NB4 (cell line): ENCODE measurements at regions not wholly inside any gene's neighbourhood (a gene's known extent, or its start where the extent isn't known, plus 50 kb on each side); places are given as distances from the start of the nearest gene placed in this dataset.

Source experiments
- DNase-seq: peaks from one replicate; pipeline ENCODE4 v3.0.0; 2010; ENCODE audit warnings: low read depth
- H3K4me3 ChIP-seq: one replicate; pipeline ENCODE4 v1.5.1; 2011; ENCODE audit warnings: mild to moderate bottlenecking, low read depth, low read length, moderate library complexity
- CTCF ChIP-seq: IDR thresholded peaks from one replicate; pipeline ENCODE4 v1.5.1; 2012; ENCODE audit warnings: low read depth, low read length
- MAX ChIP-seq: IDR thresholded peaks from 2 replicates; pipeline ENCODE4 v1.6.1; 2011; ENCODE audit warnings: low read depth, low read length
- MYC ChIP-seq: IDR thresholded peaks from 2 replicates; pipeline ENCODE4 v1.6.1; 2011; ENCODE audit warnings: low read depth, low read length
- POLR2A ChIP-seq: IDR thresholded peaks from 2 replicates; pipeline ENCODE4 v1.6.1; 2011; ENCODE audit warnings: mild to moderate bottlenecking; ENCODE audit not compliant: insufficient read length; ENCODE audit errors: extremely low read depth

- TF ChIP-seq MAX (no peak), MYC (no peak), POLR2A (no peak), CTCF (no peak)
- DNase-seq, result no peak
- no peak overlapping the region for H3K4me3 ChIP-seq
These were observed 138.5 kb downstream of the NDUFA12 start for GRCh38 chr12:94864987-94865386.

- no peak overlapping the region for H3K4me3 ChIP-seq
- no peak for DNase-seq
- TF ChIP-seq MYC (no peak), MAX (no peak), POLR2A (no peak), CTCF (no peak)
These were observed 140.0 kb downstream of the NDUFA12 start for GRCh38 chr12:94863321-94864035.

- no peak for TF ChIP-seq POLR2A
- no peak for TF ChIP-seq MAX
- no peak for TF ChIP-seq CTCF
- TF ChIP-seq MYC, result no peak
- no peak for DNase-seq
- H3K4me3 ChIP-seq, result no peak overlapping the region
These were observed 141.1 kb downstream of the NDUFA12 start for GRCh38 chr12:94862421-94862820.

- no peak for TF ChIP-seq MYC
- no peak for TF ChIP-seq POLR2A
- no peak for TF ChIP-seq MAX
- TF ChIP-seq CTCF, result no peak
- no peak for DNase-seq
- no peak overlapping the region for H3K4me3 ChIP-seq
These were observed 147.2 kb downstream of the NDUFA12 start for GRCh38 chr12:94856324-94856723.

- TF ChIP-seq POLR2A, result no peak
These were observed 147.6 kb downstream of the NDUFA12 start for GRCh38 chr12:94855853-94856252.

GRCh38 chr12:94851396-94852028 is 152.0 kb downstream of the NDUFA12 start:
- no peak for TF ChIP-seq POLR2A
- no peak for TF ChIP-seq MYC
- no peak overlapping the region for H3K4me3 ChIP-seq
- DNase-seq, result no peak

More at GRCh38 chr12:94855853-94856252, 147.6 kb downstream of the NDUFA12 start:
- DNase-seq, result no peak
- no peak overlapping the region for H3K4me3 ChIP-seq

- no peak for TF ChIP-seq MAX
- TF ChIP-seq MYC, result no peak
- TF ChIP-seq POLR2A, result no peak
- no peak for DNase-seq
- H3K4me3 ChIP-seq, result no peak overlapping the region
These were observed 154.0 kb downstream of the NDUFA12 start for GRCh38 chr12:94849411-94849976.
